ENCODE measurements at regions not wholly inside any gene's neighbourhood (a gene's known extent, or its start where the extent isn't known, plus 50 kb on each side); places are given as distances from the start of the nearest gene placed in this dataset.

DNA sequence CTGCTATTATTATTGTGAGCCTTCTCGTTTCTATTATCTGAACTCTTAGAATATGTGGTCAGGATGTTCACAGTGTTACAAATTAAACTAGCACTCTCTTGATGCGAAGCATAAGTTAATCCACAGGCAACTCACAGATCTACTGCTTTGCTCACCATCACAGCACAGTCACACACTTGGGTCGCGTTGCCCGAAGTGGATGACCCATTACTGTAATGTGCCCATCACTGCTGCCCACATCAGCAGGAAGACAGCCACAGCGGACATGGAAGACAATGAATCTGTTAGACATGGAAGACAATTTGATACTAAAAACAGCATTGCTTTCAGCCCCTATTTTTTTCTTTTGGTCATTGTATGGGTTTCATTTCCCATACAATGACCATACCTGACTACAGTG, 216.4 kb upstream of the B3GAT1 start:
- H3K4me3 ChIP-seq (ENCODE audit: insufficient read depth, low read length): no peak overlapping the region
- no peak overlapping the region for H2AFZ ChIP-seq (ENCODE audit: low read length)
- no peaks in the 10 kb centered on the region for H3K79me2 ChIP-seq (ENCODE audit: insufficient read depth, low read length)
- H3K9me3 ChIP-seq (ENCODE audit: low read depth, low read length): no peaks in the 10 kb centered on the region
- no peak for DNase-seq (ENCODE audit: insufficient read length, low spot score, missing footprints)
- no peaks in the 10 kb centered on the region for H3K36me3 ChIP-seq (ENCODE audit: insufficient read depth, low read length)
- no peaks in the 10 kb centered on the region for H3K4me1 ChIP-seq (ENCODE audit: insufficient read depth, low read length)
- no peak overlapping the region for H3K27ac ChIP-seq (ENCODE audit: low read depth, low read length)
- no peak overlapping the region for H3K4me2 ChIP-seq (ENCODE audit: insufficient read depth, low read length)
- no peaks in the 10 kb centered on the region for H4K20me1 ChIP-seq (ENCODE audit: insufficient read depth, low read length)
- TF ChIP-seq, protein P1, sequence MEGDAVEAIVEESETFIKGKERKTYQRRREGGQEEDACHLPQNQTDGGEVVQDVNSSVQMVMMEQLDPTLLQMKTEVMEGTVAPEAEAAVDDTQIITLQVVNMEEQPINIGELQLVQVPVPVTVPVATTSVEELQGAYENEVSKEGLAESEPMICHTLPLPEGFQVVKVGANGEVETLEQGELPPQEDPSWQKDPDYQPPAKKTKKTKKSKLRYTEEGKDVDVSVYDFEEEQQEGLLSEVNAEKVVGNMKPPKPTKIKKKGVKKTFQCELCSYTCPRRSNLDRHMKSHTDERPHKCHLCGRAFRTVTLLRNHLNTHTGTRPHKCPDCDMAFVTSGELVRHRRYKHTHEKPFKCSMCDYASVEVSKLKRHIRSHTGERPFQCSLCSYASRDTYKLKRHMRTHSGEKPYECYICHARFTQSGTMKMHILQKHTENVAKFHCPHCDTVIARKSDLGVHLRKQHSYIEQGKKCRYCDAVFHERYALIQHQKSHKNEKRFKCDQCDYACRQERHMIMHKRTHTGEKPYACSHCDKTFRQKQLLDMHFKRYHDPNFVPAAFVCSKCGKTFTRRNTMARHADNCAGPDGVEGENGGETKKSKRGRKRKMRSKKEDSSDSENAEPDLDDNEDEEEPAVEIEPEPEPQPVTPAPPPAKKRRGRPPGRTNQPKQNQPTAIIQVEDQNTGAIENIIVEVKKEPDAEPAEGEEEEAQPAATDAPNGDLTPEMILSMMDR (IDR thresholded peaks at IDR 0.05; ENCODE audit: extremely low read depth, low read depth, low read length): no peak
- H3K27me3 ChIP-seq (ENCODE audit: insufficient read depth, low read length): no peaks in the 10 kb centered on the region

DNA sequence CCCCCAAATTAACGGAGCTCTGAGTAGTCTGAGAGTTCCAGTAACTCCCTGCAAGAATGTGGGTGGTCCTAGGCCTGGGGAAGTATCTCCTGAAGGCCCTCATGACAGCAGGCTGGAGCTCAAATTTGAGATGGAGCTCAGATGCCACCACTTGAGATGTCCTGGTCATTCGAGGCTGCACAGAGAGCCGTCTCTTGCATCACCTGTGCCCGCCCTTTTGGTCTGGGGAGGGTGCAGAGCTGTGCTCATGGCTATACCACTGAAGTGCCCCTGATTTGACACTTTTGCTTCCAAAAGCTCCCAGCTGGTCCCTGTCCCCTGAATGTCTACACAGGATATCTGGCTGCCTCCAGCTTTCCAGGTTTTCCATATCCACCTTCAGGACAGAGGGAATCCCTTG, 214.0 kb upstream of the B3GAT1 start:
- Histone ChIP-seq H3K36me3 (ENCODE audit: insufficient read depth, low read length) (no peaks in the 10 kb centered on the region), H3K27me3 (ENCODE audit: insufficient read depth, low read length) (no peaks in the 10 kb centered on the region), H3K79me2 (ENCODE audit: insufficient read depth, low read length) (no peaks in the 10 kb centered on the region), H3K27ac (ENCODE audit: low read depth, low read length) (no peak overlapping the region), H4K20me1 (ENCODE audit: insufficient read depth, low read length) (no peaks in the 10 kb centered on the region), H3K4me3 (ENCODE audit: insufficient read depth, low read length) (no peak overlapping the region), H3K4me1 (ENCODE audit: insufficient read depth, low read length) (no peaks in the 10 kb centered on the region), H2AFZ (ENCODE audit: low read length) (no peak overlapping the region), H3K9me3 (ENCODE audit: low read depth, low read length) (no peaks in the 10 kb centered on the region), H3K4me2 (ENCODE audit: insufficient read depth, low read length) (no peak overlapping the region)
- TF ChIP-seq, protein P1 (IDR thresholded peaks at IDR 0.05; ENCODE audit: extremely low read depth, low read depth, low read length): no peak
- DNase-seq (ENCODE audit: insufficient read length, low spot score, missing footprints): no peak

DNA sequence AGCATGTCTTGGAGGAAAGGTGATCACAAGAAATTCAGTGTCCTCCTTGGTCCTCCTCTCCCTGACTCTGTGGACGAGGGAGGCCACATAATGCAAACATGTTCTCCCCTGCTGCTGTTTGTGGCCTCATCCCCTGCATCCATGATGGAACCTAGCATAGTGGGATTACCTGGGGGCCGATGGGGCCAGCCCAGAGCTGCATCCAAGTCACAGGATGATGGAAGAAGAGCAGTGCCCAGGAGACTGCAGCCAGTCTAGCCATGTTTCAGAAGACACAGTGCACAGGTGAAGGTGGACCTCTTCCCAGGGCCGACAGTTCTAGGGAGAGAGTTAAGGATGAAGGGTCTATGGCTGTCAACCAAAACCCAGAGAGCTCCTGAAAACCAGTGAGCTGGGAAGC, 213.6 kb upstream of the B3GAT1 start:
- no peaks in the 10 kb centered on the region for H3K36me3 ChIP-seq (ENCODE audit: insufficient read depth, low read length)
- H3K4me2 ChIP-seq (ENCODE audit: insufficient read depth, low read length): no peak overlapping the region
- H3K79me2 ChIP-seq (ENCODE audit: insufficient read depth, low read length): no peaks in the 10 kb centered on the region
- no peak for DNase-seq (ENCODE audit: insufficient read length, low spot score, missing footprints)
- no peak overlapping the region for H3K27ac ChIP-seq (ENCODE audit: low read depth, low read length)
- no peak overlapping the region for H2AFZ ChIP-seq (ENCODE audit: low read length)
- no peaks in the 10 kb centered on the region for H3K4me1 ChIP-seq (ENCODE audit: insufficient read depth, low read length)
- H3K9me3 ChIP-seq (ENCODE audit: low read depth, low read length): no peaks in the 10 kb centered on the region
- H3K27me3 ChIP-seq (ENCODE audit: insufficient read depth, low read length): no peaks in the 10 kb centered on the region
- no peaks in the 10 kb centered on the region for H4K20me1 ChIP-seq (ENCODE audit: insufficient read depth, low read length)
- no peak overlapping the region for H3K4me3 ChIP-seq (ENCODE audit: insufficient read depth, low read length)
- TF ChIP-seq, protein P1 (IDR thresholded peaks at IDR 0.05; ENCODE audit: extremely low read depth, low read depth, low read length): no peak

DNA sequence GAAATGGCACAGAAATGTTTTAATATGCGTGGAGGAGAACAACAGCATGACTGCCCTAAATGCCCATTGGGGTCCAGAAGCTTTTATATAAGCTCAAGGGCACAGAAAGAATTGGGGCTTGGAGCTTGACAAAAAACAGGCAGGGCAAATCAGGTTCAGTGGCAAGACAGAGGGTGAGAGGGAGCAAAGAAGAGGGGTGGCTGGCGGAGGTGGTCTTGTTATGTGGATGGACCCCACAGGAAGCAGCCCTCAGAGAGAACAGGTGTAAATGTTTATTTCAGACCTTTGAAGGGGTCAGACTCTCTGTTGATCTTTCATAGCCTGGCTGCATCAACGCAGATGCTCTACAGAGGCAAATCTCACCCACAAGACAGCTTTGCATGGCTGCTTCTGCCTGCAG, 213.1 kb upstream of the B3GAT1 start:
- Histone ChIP-seq H3K4me3 (ENCODE audit: insufficient read depth, low read length) (no peak overlapping the region), H3K27ac (ENCODE audit: low read depth, low read length) (no peak overlapping the region), H3K27me3 (ENCODE audit: insufficient read depth, low read length) (no peaks in the 10 kb centered on the region), H2AFZ (ENCODE audit: low read length) (no peak overlapping the region), H3K36me3 (ENCODE audit: insufficient read depth, low read length) (no peaks in the 10 kb centered on the region), H3K79me2 (ENCODE audit: insufficient read depth, low read length) (no peaks in the 10 kb centered on the region), H3K4me1 (ENCODE audit: insufficient read depth, low read length) (no peaks in the 10 kb centered on the region), H3K4me2 (ENCODE audit: insufficient read depth, low read length) (no peak overlapping the region), H3K9me3 (ENCODE audit: low read depth, low read length) (no peaks in the 10 kb centered on the region), H4K20me1 (ENCODE audit: insufficient read depth, low read length) (no peaks in the 10 kb centered on the region)
- TF ChIP-seq, protein P1 (IDR thresholded peaks at IDR 0.05; ENCODE audit: extremely low read depth, low read depth, low read length): no peak
- no peak for DNase-seq (ENCODE audit: insufficient read length, low spot score, missing footprints)

Data from osteoblast (primary cell).